A673 (cell line): ENCODE measurements at regions not wholly inside any gene's neighbourhood (a gene's known extent, or its start where the extent isn't known, plus 50 kb on each side); places are given as distances from the start of the nearest gene placed in this dataset.

Source experiments
- CTCF ChIP-seq: fragments of 300-800, 200-600 bp; sonication (generic); conservative IDR thresholded peaks from 2 replicates; pipeline ENCODE4 v1.5.1; 2017; ENCODE audit warnings: low read depth, mild to moderate bottlenecking, antibody characterized with exemption, low read length, moderate library complexity, mixed read lengths
- EZH2 ChIP-seq: fragments of 200-600 bp; sonication (generic); IDR thresholded peaks from 2 replicates; pipeline ENCODE4 v1.6.1; 2017; ENCODE audit warnings: borderline replicate concordance, low read depth, mild to moderate bottlenecking, mixed read lengths, antibody characterized with exemption, low read length; ENCODE audit not compliant: poor library complexity, severe bottlenecking

DNA sequence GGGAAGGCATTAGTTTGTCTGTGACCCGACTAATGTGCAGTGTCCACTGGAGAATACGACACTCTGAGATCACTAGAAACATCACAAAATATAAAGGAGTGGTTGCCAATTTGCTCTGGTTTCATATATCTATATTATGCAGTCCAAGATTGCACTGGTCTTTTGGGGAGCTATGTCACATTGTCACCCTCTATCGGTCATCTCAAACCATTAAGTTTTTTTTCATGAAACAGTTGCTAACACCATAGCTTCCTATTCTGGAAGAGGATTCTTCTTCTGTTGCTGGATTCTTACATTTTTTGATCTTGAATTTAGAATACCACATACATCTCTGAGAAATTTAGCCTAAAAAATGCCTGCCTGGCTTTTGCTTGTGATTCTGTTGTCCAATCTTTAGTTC, 168.6 kb downstream of the LACC1 start:
- TF ChIP-seq CTCF (peak; percentile 57), EZH2 (no peak)
